ENCODE measurements at regions not wholly inside any gene's neighbourhood (a gene's known extent, or its start where the extent isn't known, plus 50 kb on each side); places are given as distances from the start of the nearest gene placed in this dataset.

GRCh38 chr10:9501944-9502343 lies 1447.5 kb downstream of the GATA3 start:
- TF ChIP-seq JUND (IDR thresholded peaks at IDR 0.05) (no peak), SP1 (IDR thresholded peaks at IDR 0.05; ENCODE audit: low read depth) (no peak), ZFX (IDR thresholded peaks at IDR 0.05) (no peak)
- CTCF ChIA-PET, result no interaction called here

GRCh38 chr10:9504227-9504626 lies 1449.7 kb downstream of the GATA3 start:
- Histone ChIP-seq H3K9ac (ENCODE audit: low read length) (no peak overlapping the region), H3K9me3 (ENCODE audit: control insufficient read depth in 1 of 2, insufficient read depth in 1 of 2, low read depth in 1 of 2, low read length in 2 of 2) (peaks cover 0 to 15% of the 10 kb centered on the region in 2 experiments; a peak in 2 of 4 replicates)

More at GRCh38 chr10:9501944-9502343, 1447.5 kb downstream of the GATA3 start:
- Histone ChIP-seq H3K4me1 (ENCODE audit: control insufficient read depth in 1 of 2, insufficient read depth in 2 of 2, low read length in 2 of 2) (no peaks in the 10 kb centered on the region), H3K9me3 (ENCODE audit: control insufficient read depth in 1 of 2, insufficient read depth in 1 of 2, low read depth in 1 of 2, low read length in 2 of 2) (peaks cover 7 to 11% of the 10 kb centered on the region in 2 experiments; a peak in 2 of 4 replicates), H3K27ac (ENCODE audit: low read depth, low read length) (no peak overlapping the region), H3K79me2 (ENCODE audit: insufficient read depth, low read length) (no peaks in the 10 kb centered on the region), H2AFZ (ENCODE audit: low read depth, low read length, poor library complexity, severe bottlenecking) (no peak overlapping the region), H3K4me3 (replicated peaks in 1 of 2; ENCODE audit: low read depth in 1 of 2, low read length in 2 of 2) (no peak overlapping the region), H4K20me1 (ENCODE audit: insufficient read depth) (no peaks in the 10 kb centered on the region), H3K27me3 (ENCODE audit: insufficient read depth, low read length) (no peaks in the 10 kb centered on the region), H3K9ac (ENCODE audit: low read length) (no peak overlapping the region), H3K36me3 (ENCODE audit: control insufficient read depth in 1 of 2, insufficient read depth in 2 of 2, low read length in 2 of 2) (no peaks in the 10 kb centered on the region), H3K4me2 (ENCODE audit: low read length) (no peak overlapping the region), H3K9me2 (ENCODE audit: insufficient read depth) (no peaks in the 10 kb centered on the region)
- RAD21 ChIA-PET (ENCODE audit: low non-redundant PET in 1 of 2, low total read pairs in 2 of 2, uncharacterized antibody in 2 of 2, unreplicated experiment in 2 of 2), result no interaction called here
- no peak for DNase-seq (ENCODE audit: low read depth, low spot score)
- no TSS peak for BruUV-seq (replicated peaks)
- ATAC-seq, result no peak
- POLR2A ChIA-PET, result no interaction called here
- intact Hi-C loops (cut with micrococcal nuclease), result no loop called here

More at GRCh38 chr10:9504227-9504626, 1449.7 kb downstream of the GATA3 start:
- no peak overlapping the region for H2AFZ ChIP-seq (ENCODE audit: low read depth, low read length, poor library complexity, severe bottlenecking)
- no peaks in the 10 kb centered on the region for H3K4me1 ChIP-seq (ENCODE audit: control insufficient read depth in 1 of 2, insufficient read depth in 2 of 2, low read length in 2 of 2)
- no peaks in the 10 kb centered on the region for H3K79me2 ChIP-seq (ENCODE audit: insufficient read depth, low read length)
- H3K27me3 ChIP-seq (ENCODE audit: insufficient read depth, low read length), result no peaks in the 10 kb centered on the region
- TF ChIP-seq ZNF274 (IDR thresholded peaks at IDR 0.05; ENCODE audit: low read depth, low read length) (no peak), FOSL1 (IDR thresholded peaks at IDR 0.05; ENCODE audit: low read depth) (no peak), SRF (IDR thresholded peaks at IDR 0.05; ENCODE audit: low read depth) (no peak), CBX3 (IDR thresholded peaks at IDR 0.05; ENCODE audit: low read depth) (no peak), REST (IDR thresholded peaks at IDR 0.05; ENCODE audit: low read depth) (no peak), SP1 (IDR thresholded peaks at IDR 0.05; ENCODE audit: low read depth) (no peak)
- BruUV-seq (replicated peaks), result no TSS peak
- no peak overlapping the region for H3K4me2 ChIP-seq (ENCODE audit: low read length)
- ChIA-PET POLR2A (no interaction called here), RAD21 (ENCODE audit: low non-redundant PET in 1 of 2, low total read pairs in 2 of 2, uncharacterized antibody in 2 of 2, unreplicated experiment in 2 of 2) (no interaction called here), CTCF (no interaction called here)
- H3K27ac ChIP-seq (ENCODE audit: low read depth, low read length), result no peak overlapping the region
- ATAC-seq (no peak), DNase-seq (ENCODE audit: low read depth, low spot score) (no peak)
- no peaks in the 10 kb centered on the region for H3K36me3 ChIP-seq (ENCODE audit: control insufficient read depth in 1 of 2, insufficient read depth in 2 of 2, low read length in 2 of 2)
- H3K9me2 ChIP-seq (ENCODE audit: insufficient read depth), result no peaks in the 10 kb centered on the region
- H4K20me1 ChIP-seq (ENCODE audit: insufficient read depth), result no peaks in the 10 kb centered on the region
- no peak overlapping the region for H3K4me3 ChIP-seq (replicated peaks in 1 of 2; ENCODE audit: low read depth in 1 of 2, low read length in 2 of 2)
- intact Hi-C loops (cut with micrococcal nuclease), result no loop called here

Data from HCT116 (cell line).